ENCODE measurements at regions not wholly inside any gene's neighbourhood (a gene's known extent, or its start where the extent isn't known, plus 50 kb on each side); places are given as distances from the start of the nearest gene placed in this dataset.
"Not testable (repeated sequence)": the region's sequence is repeated elsewhere in the genome, so short reads cannot be mapped to it uniquely, and the experiment has no call there.

DNA sequence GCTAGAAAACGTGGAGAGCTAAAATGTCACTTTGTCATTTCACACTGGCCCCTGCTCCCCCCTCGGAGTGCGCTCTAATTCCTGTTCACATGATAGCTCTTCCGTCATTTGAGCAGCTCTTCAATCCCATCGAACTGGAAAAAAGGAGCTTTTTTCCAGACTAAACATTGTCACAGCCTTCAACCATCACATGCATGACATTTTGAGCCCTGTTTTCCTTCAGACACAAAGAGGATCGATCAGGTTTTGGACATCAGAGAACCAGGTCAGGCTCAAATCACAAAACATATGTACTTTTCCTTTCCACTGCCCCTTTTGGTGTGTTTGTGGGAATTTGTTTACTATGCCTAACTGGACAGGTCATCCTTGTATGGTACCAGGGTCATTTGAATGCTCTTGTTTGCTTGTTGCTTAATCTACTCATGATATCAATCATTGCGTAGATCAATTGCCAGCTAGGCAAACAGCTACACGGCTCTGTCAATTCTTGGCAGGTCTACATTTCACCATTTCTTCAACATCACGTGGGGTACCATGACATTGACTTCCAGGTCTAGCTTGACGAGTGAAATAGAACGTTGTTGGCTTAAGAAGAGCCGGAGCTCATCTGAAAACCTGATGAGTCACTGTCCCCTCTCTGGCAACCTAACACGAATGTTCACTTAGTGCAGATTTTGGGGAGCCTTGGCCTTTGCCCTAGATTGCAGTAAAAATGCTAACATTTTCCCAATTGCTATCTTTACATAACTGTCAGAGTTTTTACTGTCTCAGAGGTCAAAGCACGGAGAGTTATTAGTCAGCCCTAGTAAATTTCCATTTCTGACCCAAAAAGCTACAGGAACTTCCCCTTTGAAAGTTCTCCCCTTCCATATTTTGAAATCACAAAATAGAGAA is 87.3 kb downstream of the LYZL2 start:
- H3K27me3 Mint-ChIP-seq (ENCODE audit: low read depth), result peaks cover 20% of the 10 kb centered on the region
- H3K36me3 Mint-ChIP-seq (ENCODE audit: low read depth), result no peaks in the 10 kb centered on the region
- H3K27ac Mint-ChIP-seq, result no peak overlapping the region
- peaks cover 11% of the 10 kb centered on the region for H3K4me1 Mint-ChIP-seq (ENCODE audit: low read depth)
- no peak overlapping the region for H3K4me3 Mint-ChIP-seq
- no peak for DNase-seq (ENCODE audit: low spot score)
- H3K9me3 Mint-ChIP-seq, result no peaks in the 10 kb centered on the region

DNA sequence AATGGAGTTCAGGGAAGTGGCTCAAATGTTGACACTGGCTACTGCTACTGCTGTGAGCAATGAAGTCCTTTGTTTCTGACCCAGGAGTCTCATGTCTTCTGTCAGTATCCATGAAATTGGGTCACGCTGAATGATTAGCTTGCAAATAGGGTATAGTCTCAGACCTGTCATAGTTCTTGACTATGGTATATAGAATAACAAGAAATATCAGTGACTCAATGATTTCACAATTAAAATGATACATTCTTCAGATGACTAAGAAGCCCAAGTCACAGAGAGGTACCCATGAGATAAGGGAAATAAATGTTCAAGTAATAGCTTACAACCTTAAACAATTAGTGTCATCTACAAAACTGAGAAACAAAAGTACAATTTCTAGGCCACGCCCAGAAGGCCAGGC is 89.3 kb downstream of the LYZL2 start:
- H3K4me3 Mint-ChIP-seq, result no peak overlapping the region
- peaks cover 18% of the 10 kb centered on the region for H3K4me1 Mint-ChIP-seq (ENCODE audit: low read depth)
- no peaks in the 10 kb centered on the region for H3K36me3 Mint-ChIP-seq (ENCODE audit: low read depth)
- no peaks in the 10 kb centered on the region for H3K9me3 Mint-ChIP-seq
- no peak overlapping the region for H3K27ac Mint-ChIP-seq
- peaks cover 18% of the 10 kb centered on the region for H3K27me3 Mint-ChIP-seq (ENCODE audit: low read depth)
- no peak for DNase-seq (ENCODE audit: low spot score)

DNA sequence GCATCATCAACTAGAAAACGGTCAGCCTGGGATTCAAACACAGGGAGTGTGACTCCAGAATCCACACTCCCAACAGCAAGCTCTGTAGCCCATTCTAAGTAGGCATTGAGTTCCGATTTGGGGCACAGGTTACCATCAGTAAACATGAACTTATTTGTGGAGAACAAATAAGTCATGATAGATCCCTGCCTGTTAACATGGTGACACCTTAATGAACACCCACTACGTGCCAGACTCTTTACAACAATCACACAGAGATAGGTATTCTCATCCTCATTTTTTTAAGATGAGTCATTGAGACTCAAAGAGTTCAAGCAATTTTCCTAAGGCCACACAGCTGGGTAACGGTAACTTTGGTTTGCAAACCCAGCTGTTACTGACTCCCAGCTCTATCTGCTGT is 91.5 kb downstream of the LYZL2 start:
- no peak for DNase-seq (ENCODE audit: low spot score)
- H3K27ac Mint-ChIP-seq, result no peak overlapping the region

DNA sequence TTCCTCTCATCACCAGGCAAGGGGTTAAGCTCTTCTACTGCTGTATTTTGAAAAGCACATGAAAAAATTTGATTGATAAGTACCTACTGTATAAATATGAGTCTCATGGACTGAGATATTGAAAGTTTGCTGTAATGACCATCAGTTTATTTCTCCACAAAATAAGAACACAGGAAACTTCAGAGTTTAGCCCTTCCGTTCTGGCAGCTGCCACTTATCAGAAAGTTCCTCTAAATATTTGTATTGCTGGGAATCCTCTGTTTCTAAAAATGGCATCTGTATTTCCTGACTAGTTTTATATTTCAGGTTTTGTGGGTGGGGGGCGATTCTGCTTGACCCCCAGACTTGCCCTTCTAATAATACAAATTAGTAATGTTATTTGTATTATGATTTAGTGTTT is 92.0 kb downstream of the LYZL2 start:
- Mint-ChIP-seq H3K9me3 (no peaks in the 10 kb centered on the region), H3K27me3 (ENCODE audit: low read depth) (peaks cover 15% of the 10 kb centered on the region), H3K4me3 (no peak overlapping the region), H3K36me3 (ENCODE audit: low read depth) (no peaks in the 10 kb centered on the region), H3K4me1 (ENCODE audit: low read depth) (peaks cover 26% of the 10 kb centered on the region), H3K27ac (no peak overlapping the region)
- DNase-seq (ENCODE audit: low spot score), result no peak

More for the DNA sequence above, 91.5 kb downstream of the LYZL2 start:
- peaks cover 26% of the 10 kb centered on the region for H3K4me1 Mint-ChIP-seq (ENCODE audit: low read depth)
- peaks cover 15% of the 10 kb centered on the region for H3K27me3 Mint-ChIP-seq (ENCODE audit: low read depth)
- no peaks in the 10 kb centered on the region for H3K9me3 Mint-ChIP-seq
- H3K36me3 Mint-ChIP-seq (ENCODE audit: low read depth), result no peaks in the 10 kb centered on the region
- no peak overlapping the region for H3K4me3 Mint-ChIP-seq

DNA sequence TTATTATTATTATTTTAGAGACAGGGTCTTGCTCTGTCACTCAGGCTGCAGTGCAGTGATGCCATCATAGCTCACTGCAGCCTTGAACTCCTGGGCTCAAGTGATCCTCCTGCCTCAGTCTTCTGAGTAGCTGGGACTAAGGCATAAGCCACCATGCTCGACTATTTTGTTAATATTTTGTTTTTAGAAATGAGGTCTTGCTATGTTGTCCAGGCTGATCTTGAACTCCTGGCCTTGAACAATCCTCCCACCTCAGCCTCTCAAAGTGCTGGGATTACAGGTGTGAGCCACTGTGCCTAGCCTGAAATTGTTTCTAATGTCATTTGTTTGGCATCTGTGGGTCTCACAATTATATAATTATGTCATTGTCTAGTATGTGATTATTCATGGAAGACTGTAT is 92.4 kb downstream of the LYZL2 start:
- peaks cover 27% of the 10 kb centered on the region for H3K4me1 Mint-ChIP-seq (ENCODE audit: low read depth)
- DNase-seq (ENCODE audit: low spot score); H3K9me3 Mint-ChIP-seq; H3K36me3 Mint-ChIP-seq (ENCODE audit: low read depth); H3K4me3 Mint-ChIP-seq; H3K27ac Mint-ChIP-seq: not testable (repeated sequence)
- H3K27me3 Mint-ChIP-seq (ENCODE audit: low read depth), result peaks cover 14% of the 10 kb centered on the region

DNA sequence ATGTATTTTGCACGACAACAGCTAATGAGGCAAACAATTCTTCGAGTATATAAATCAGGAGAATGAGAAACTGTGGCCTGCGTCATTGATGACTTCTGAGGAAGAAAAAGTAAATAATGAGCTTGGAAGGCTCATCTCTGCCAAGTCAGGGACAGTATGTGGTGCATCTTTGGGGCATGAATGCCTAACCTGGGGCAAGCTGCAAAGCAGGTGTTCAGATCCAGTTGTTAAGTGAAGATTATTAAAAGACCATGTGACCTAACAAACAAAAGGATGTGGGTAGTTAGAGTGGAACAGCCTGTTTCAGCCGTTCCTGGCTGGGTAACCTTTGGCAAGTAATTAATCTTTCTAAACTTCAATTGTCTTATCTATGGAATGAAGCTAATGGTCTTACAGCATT is 93.0 kb downstream of the LYZL2 start:
- Mint-ChIP-seq H3K9me3 (no peaks in the 10 kb centered on the region), H3K36me3 (ENCODE audit: low read depth) (no peaks in the 10 kb centered on the region), H3K27me3 (ENCODE audit: low read depth) (peaks cover 11% of the 10 kb centered on the region), H3K4me3 (no peak overlapping the region), H3K4me1 (ENCODE audit: low read depth) (peaks cover 30% of the 10 kb centered on the region), H3K27ac (no peak overlapping the region)
- DNase-seq (ENCODE audit: low spot score), result no peak

DNA sequence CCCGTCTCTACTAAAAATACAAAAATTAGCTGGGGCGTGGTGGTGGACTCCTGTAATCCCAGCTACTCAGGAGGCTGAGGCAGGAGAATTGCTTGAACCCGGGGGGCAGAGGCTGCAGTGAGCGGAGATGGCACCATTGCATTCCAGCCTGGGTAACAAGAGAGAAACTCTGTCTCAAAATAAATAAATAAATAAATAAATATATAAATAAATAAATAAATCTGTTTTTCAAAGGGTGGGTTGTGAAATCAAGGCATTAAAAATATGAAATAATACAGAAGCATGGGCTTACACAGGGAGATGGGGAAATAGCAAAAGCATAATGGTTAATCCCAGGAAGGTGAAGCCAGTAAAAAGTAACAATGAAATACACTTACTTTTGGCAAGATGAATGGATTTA is 93.9 kb downstream of the LYZL2 start:
- DNase-seq (ENCODE audit: low spot score), result no peak
- Mint-ChIP-seq H3K9me3 (no peaks in the 10 kb centered on the region), H3K27ac (no peak overlapping the region), H3K4me3 (no peak overlapping the region), H3K36me3 (ENCODE audit: low read depth) (no peaks in the 10 kb centered on the region), H3K4me1 (ENCODE audit: low read depth) (peaks cover 33% of the 10 kb centered on the region), H3K27me3 (ENCODE audit: low read depth) (peaks cover 11% of the 10 kb centered on the region)

DNA sequence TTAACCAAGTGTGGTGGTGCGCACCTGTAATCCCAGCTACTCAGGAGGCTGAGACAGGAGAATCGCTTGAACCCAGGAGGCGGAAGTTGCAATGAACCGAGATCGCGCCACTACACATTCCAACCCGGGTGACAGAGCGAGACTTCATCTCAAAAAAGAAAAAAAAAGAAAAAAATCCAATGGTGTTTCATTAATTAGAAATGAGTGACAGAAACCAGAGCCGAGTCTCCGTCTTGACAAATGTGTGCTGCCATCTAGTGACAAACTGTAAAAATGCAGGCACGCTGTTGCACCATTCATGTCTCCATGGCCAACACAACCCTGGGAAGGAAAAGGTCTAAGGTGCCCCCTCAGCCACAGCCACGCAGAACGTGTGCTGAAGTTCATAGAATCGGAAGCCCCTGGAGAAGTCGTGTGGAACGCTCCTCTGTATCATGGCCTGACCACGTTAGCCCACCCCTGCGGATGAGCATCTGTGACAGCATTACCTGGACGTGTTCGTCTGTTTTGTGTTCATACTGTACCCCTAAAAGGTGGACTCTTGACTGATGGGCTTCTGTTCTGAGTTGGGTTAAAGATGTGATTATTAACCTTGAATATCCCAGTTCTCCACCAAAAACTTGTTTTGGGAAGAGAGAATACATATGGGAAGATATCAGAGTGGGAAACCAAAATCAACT is 94.9 kb downstream of the LYZL2 start:
- H3K27me3 Mint-ChIP-seq (ENCODE audit: low read depth), result peaks cover 11% of the 10 kb centered on the region
- no peaks in the 10 kb centered on the region for H3K36me3 Mint-ChIP-seq (ENCODE audit: low read depth)
- H3K27ac Mint-ChIP-seq, result no peak overlapping the region
- peaks cover 41% of the 10 kb centered on the region for H3K4me1 Mint-ChIP-seq (ENCODE audit: low read depth)
- peak; percentile 54 for DNase-seq (ENCODE audit: low spot score)
- no peaks in the 10 kb centered on the region for H3K9me3 Mint-ChIP-seq
- no peak overlapping the region for H3K4me3 Mint-ChIP-seq

DNA sequence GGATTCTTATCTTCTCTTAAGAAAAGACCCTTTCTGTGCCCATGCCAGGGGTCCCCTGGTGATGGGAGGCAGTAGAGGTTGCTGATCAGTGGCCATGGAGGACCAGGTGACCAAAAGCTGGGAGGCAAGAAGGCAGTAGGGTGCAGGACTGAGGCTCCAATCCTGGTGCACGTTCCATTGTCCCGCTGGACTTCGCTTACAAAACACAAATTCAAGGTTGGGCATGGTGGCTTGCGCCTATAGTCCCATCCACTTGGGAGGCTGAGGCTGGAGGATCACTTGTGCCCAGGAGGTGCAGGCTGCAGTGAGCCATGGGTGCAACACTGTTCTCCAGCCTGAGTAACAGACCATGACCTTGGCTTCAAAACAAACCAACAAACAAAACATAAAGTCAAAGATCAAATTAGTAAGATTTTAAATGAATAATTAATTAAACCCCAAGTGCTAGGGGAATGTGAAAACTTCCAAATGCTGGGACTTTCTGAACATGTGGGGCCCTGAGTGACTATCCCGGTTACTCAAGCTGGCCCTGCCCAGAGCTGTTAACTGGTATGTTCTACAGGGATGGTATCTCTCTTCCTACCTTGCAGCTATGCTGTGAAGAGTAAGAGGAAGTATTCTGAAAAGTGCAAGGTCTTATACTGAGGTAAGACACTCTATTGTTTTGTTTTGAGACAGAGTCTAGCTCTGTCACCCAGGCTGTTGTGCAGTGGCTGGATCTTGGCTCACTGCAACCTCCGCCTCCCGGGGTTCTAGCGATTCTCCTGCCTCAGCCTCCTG is 97.6 kb downstream of the LYZL2 start:
- H3K27me3 Mint-ChIP-seq (ENCODE audit: low read depth), result no peaks in the 10 kb centered on the region
- DNase-seq (ENCODE audit: low spot score), result no peak
- H3K9me3 Mint-ChIP-seq, result no peaks in the 10 kb centered on the region
- H3K36me3 Mint-ChIP-seq (ENCODE audit: low read depth), result no peaks in the 10 kb centered on the region
- peak overlapping the region; percentile 62 for H3K27ac Mint-ChIP-seq
- peaks cover 63% of the 10 kb centered on the region for H3K4me1 Mint-ChIP-seq (ENCODE audit: low read depth)
- no peak overlapping the region for H3K4me3 Mint-ChIP-seq

DNA sequence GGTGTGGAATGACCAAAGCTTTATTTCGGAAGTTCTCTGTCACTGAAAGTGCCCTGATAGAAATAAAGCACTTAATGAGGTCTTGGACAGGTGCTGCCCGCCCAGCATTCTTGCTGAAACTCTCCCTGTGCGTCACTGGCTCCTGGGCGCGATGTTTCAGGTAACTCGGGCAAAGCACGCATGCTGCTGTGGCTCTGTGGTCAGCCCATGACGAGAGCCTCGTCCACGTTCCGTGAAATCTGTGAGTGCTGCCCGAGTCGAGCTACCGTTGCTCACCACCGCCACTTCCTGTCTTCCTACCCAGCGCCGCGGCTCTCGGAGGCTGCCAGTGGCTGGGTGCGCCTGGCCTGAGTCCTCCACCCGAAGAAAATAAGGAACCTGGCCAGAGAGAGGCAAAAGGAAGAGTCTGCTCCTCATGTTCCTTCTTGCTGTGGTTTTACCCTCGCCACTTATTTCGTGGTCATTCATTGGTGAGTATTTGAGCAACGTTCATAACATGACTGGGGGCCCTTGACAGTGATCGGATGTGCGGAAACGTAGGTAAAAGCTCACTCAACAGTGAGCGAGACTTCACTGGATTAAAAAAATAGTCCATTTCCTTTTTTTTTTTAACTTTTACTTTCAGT is 95.5 kb downstream of the MAP3K8 start:
- Mint-ChIP-seq H3K4me3 (peak overlapping the region; percentile 80), H3K27ac (peak overlapping the region; percentile 90), H3K4me1 (ENCODE audit: low read depth) (peaks cover 70% of the 10 kb centered on the region), H3K9me3 (no peaks in the 10 kb centered on the region), H3K36me3 (ENCODE audit: low read depth) (no peaks in the 10 kb centered on the region), H3K27me3 (ENCODE audit: low read depth) (peaks cover 4% of the 10 kb centered on the region)
- DNase-seq (ENCODE audit: low spot score), result peak; percentile 74

DNA sequence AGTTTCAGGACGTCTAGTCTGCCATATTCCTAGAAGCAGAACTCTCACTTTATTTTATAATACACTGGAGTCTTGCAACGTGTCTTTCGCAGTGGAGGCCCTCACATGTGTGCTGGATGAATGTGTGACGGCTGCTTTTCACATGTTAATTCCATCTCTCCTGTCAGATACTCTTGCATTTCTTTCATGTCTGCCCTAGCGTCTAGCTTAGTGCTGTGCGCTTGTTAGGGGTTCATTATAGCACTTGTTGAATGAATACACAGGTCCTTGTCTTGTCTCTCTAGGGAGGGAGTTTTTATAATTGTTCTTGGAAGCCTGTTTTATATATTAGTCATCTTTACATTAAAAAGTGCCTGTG is 94.4 kb downstream of the MAP3K8 start:
- peaks cover 4% of the 10 kb centered on the region for H3K27me3 Mint-ChIP-seq (ENCODE audit: low read depth)
- no peak for DNase-seq (ENCODE audit: low spot score)
- H3K27ac Mint-ChIP-seq, result peak overlapping the region; percentile 11
- H3K9me3 Mint-ChIP-seq, result no peaks in the 10 kb centered on the region
- no peaks in the 10 kb centered on the region for H3K36me3 Mint-ChIP-seq (ENCODE audit: low read depth)
- H3K4me1 Mint-ChIP-seq (ENCODE audit: low read depth), result peaks cover 69% of the 10 kb centered on the region
- H3K4me3 Mint-ChIP-seq, result peak overlapping the region; percentile 5

DNA sequence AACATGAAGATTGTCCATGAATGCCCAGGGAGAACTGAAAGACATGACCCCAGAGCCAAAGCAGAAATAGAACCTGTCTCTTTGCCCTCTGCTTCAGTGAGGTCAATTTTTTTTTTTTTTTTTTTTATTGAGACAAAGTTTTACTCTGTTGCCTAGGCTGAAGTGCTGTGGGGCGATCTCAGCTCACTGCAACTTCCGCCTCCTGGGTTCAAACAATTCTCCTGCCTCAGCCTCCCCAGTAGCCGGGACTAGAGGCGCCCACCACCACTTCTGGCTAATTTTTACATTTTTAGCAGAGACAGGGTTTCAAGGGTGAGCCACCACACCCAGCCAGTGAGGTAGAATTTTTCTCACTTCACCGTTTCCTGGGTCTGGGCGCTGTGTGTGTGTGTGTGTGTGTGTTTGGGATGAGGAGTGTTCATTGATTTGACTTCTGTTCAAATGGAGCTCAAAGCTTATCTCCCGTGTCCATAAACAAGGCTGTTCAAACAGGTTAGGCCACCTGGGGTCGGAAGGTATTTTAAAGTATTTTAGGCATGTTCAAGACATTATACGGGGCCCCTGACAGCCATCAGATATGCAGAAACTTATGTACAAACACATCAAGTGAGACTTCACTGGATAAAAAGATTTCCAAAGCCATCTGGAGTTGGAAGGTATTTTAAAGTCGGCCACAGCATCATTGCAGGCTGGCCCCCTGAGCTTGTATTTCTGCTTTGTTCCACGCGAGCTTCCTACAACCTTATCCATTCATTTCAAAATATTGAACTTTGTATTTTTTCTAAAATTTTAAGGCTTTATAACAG is 93.8 kb downstream of the MAP3K8 start:
- H3K36me3 Mint-ChIP-seq (ENCODE audit: low read depth), result no peaks in the 10 kb centered on the region
- H3K27me3 Mint-ChIP-seq (ENCODE audit: low read depth), result peaks cover 5% of the 10 kb centered on the region
- no peaks in the 10 kb centered on the region for H3K9me3 Mint-ChIP-seq
- peaks cover 66% of the 10 kb centered on the region for H3K4me1 Mint-ChIP-seq (ENCODE audit: low read depth)
- no peak for DNase-seq (ENCODE audit: low spot score)
- peak overlapping the region; percentile 31 for H3K27ac Mint-ChIP-seq
- H3K4me3 Mint-ChIP-seq, result peak overlapping the region; percentile 42

DNA sequence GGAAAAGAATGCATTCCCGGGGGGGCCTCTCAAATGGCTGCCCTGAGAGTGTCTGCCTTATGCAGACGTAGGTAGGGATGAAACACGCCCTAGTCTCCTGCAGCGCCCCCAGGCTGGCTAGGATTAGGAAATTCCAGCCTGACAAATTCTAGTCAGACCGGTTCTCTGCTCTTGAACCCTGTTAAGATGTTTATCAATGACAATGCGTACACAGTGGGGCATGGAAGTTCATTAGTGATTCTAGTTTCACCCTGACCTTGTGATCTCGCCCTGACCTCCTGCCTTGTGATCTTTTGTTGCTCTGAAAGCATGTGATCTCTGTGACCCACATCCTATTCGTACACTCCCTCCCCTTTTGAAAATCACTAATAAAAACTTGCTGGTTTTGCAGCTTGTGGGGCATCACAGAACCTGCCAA is 88.7 kb downstream of the MAP3K8 start:
- DNase-seq (ENCODE audit: low spot score); H3K27ac Mint-ChIP-seq: not testable (repeated sequence)
- H3K27me3 Mint-ChIP-seq (ENCODE audit: low read depth), result peaks cover 20% of the 10 kb centered on the region

More for the DNA sequence above, 88.7 kb downstream of the MAP3K8 start:
- peaks cover 28% of the 10 kb centered on the region for H3K4me1 Mint-ChIP-seq (ENCODE audit: low read depth)
- H3K9me3 Mint-ChIP-seq; H3K4me3 Mint-ChIP-seq; H3K36me3 Mint-ChIP-seq (ENCODE audit: low read depth): not testable (repeated sequence)

Measured in T-helper 2 cell treated with Interferon-gamma antibody and Interleukin-4, amounts not matched to agents 5 μg/mL and 100 μg/mL, for 36 hours (primary cell).